Thyroid gland (tissue), 4 donors: ENCODE measurements at regions not wholly inside any gene's neighbourhood (a gene's known extent, or its start where the extent isn't known, plus 50 kb on each side); places are given as distances from the start of the nearest gene placed in this dataset.

Experiments
- DNase-seq, 2 donors: peaks; one replicate each; pipeline ENCODE4 v3.0.0-alpha.2; 2019
- H3K27ac ChIP-seq, 3 donors: fragments of 200-600 bp; sonication (generic); 1 replicate in 2 of 3; 2 replicates in 1 of 3; pipeline ENCODE4 v1.5.1; 2016 to 2019; ENCODE audit warnings: mild to moderate bottlenecking in 1 of 3, moderate library complexity in 1 of 3
- H3K27me3 ChIP-seq: fragments of 200-600 bp; sonication (generic); one replicate; pipeline ENCODE4 v1.5.1; 2019
- H3K36me3 ChIP-seq, 2 donors: fragments of 200-600 bp; sonication (generic); one replicate each; pipeline ENCODE4 v1.5.1; 2016 to 2019
- H3K4me1 ChIP-seq, 2 donors: fragments of 200-600 bp; sonication (generic); one replicate each; pipeline ENCODE4 v1.5.1; 2017 to 2019
- H3K4me3 ChIP-seq, 3 donors: fragments of 200-600 bp; sonication (generic); replicated peaks in 1 of 3; 1 replicate in 2 of 3; 2 replicates in 1 of 3; pipeline ENCODE4 v1.5.1; 2016; ENCODE audit warnings: mild to moderate bottlenecking in 1 of 3
- H3K9me3 ChIP-seq: fragments of 200-600 bp; sonication (generic); one replicate; pipeline ENCODE4 v1.5.1; 2017
- CTCF ChIP-seq, 6 experiments: fragments of 200-600 bp in 3 of 6; fragments of 450-650 bp in 3 of 6; sonication (generic) in 3 of 6; IDR thresholded peaks; one replicate each; pipeline ENCODE4 v1.5.1; 2016 to 2019; ENCODE audit warnings: antibody characterized with exemption in 6 of 6, mild to moderate bottlenecking in 2 of 6, inconsistent platforms in 1 of 6, moderate library complexity in 1 of 6
- POLR2A ChIP-seq, 2 donors: fragments of 450-650 bp; IDR thresholded peaks; one replicate each; pipeline ENCODE4 v1.6.1; 2017; ENCODE audit warnings: antibody characterized with exemption in 2 of 2, mild to moderate bottlenecking in 2 of 2, moderate library complexity in 1 of 2
- WGBS, 2 donors: methylation state at CpG; one replicate each; pipeline ENCODE4 v1.1.5; 2017; 5-methylcytosine and 5-hydroxymethylcytosine counted together
- intact Hi-C: fragments of 100-400 bp; cut with DNase I; formaldehyde crosslinking; loops from one replicate; pipeline ENCODE4 v1.15.1; 2023

- no peaks in the 10 kb centered on the region for H3K9me3 ChIP-seq
- no peak overlapping the region for H3K4me3 ChIP-seq
- H3K36me3 ChIP-seq, result no peaks in the 10 kb centered on the region
- 29 to 32% methylated on average over 3 of the region's 3 CpGs for WGBS, 2 donors
- intact Hi-C loops, result no loop called here
- no peak overlapping the region for H3K27ac ChIP-seq
- DNase-seq, result no peak
- no peaks in the 10 kb centered on the region for H3K4me1 ChIP-seq
- TF ChIP-seq CTCF (IDR thresholded peaks at IDR 0.05) (no peak), POLR2A (IDR thresholded peaks at IDR 0.05) (no peak)
- no peaks in the 10 kb centered on the region for H3K27me3 ChIP-seq
Observed at GRCh38 chr15:86014016-86014415, 65.7 kb upstream of the AGBL1 start.

- Histone ChIP-seq H3K27ac (no peak overlapping the region), H3K36me3 (no peaks in the 10 kb centered on the region), H3K4me1 (no peaks in the 10 kb centered on the region), H3K27me3 (no peaks in the 10 kb centered on the region), H3K4me3 (no peak overlapping the region), H3K9me3 (no peaks in the 10 kb centered on the region)
- WGBS, 2 donors, result 53 to 66% methylated on average over 3 of the region's 3 CpGs
- TF ChIP-seq CTCF (IDR thresholded peaks at IDR 0.05) (no peak), POLR2A (IDR thresholded peaks at IDR 0.05) (no peak)
- intact Hi-C loops, result no loop called here
- DNase-seq, result no peak
Observed at GRCh38 chr15:86016750-86017149, 62.9 kb upstream of the AGBL1 start.

DNA sequence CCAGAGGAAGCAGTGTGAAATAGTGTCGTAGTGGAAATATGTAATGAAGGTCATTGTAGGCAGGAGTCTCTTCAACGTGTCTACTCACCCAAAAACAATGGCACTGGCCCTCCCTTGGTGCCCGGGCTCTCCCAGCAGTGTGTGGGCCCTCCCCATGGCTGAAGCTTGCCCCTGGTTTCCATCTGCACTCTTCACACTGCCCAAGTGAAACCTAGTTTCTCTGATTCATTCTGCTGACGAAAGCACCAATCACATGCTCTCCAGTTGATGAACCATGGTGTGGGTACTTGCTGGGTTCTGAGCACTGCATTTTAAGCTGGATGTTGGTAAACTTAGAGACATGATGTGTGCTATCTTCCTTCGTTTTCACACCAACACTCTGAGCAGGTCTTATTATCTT lies 61.0 kb upstream of the AGBL1 start:
- no peaks in the 10 kb centered on the region for H3K36me3 ChIP-seq
- no peaks in the 10 kb centered on the region for H3K4me1 ChIP-seq
- TF ChIP-seq POLR2A (IDR thresholded peaks at IDR 0.05) (no peak), CTCF (IDR thresholded peaks at IDR 0.05) (no peak)
- no peaks in the 10 kb centered on the region for H3K9me3 ChIP-seq
- no peak overlapping the region for H3K4me3 ChIP-seq
- intact Hi-C loops, result no loop called here
- H3K27me3 ChIP-seq, result no peaks in the 10 kb centered on the region
- WGBS, 2 donors, result 76% methylated on average over 5 of the region's 5 CpGs
- H3K27ac ChIP-seq, result no peak overlapping the region
- no peak for DNase-seq

DNA sequence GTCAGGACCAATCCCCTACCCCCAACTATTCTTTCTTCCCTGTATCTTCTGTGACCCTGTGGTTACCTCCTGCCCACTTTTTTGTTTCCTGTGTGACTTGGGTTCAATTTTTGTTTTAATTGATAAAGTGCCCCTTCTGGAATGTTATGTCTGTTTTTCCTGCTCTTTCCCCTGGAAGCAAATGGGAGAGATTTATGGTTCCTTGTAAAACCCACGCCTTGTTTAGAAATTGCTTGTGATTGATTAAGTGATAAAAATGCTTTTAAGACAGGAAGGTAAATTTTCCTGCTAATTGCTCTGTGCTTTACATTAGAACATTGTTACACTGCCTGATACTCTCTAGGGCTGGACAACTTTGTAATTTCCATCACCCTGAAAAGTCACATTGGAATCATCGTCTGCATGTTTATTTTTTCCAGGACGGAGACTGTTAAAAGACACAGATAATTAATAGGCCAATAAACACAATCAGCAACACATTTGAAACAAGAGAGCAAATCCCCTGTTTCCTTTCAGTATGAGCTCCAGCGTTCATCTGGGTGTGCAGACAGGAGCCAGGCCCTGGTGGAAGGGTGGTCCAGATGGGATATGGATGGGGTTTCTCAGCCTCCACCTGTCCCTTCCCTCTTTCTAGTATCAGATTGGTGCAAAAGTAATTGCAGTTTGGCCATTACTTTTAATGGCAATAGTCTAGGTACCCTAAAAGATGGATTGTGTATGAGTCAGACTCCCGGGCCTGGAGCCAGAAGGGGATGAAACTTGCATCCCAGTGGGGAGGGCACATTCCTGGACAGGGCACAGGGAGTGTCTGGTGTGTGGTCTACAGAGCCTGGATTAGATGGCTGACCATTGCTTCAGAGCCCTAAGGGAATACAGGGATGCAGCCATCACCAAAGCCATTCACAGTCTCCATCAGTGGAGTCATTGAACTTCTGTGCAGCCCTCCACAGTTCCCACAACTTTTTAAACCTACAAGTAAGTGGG lies 58.1 kb upstream of the AGBL1 start:
- no peaks in the 10 kb centered on the region for H3K27me3 ChIP-seq
- no peaks in the 10 kb centered on the region for H3K9me3 ChIP-seq
- no peak for DNase-seq
- TF ChIP-seq CTCF (IDR thresholded peaks at IDR 0.05), result no peak
- no peak for TF ChIP-seq POLR2A (IDR thresholded peaks at IDR 0.05)
- intact Hi-C loops, result no loop called here
- no peaks in the 10 kb centered on the region for H3K4me1 ChIP-seq
- WGBS, 2 donors, result 57 to 61% methylated on average over 5 of the region's 5 CpGs
- no peak overlapping the region for H3K4me3 ChIP-seq
- no peaks in the 10 kb centered on the region for H3K36me3 ChIP-seq
- no peak overlapping the region for H3K27ac ChIP-seq

DNA sequence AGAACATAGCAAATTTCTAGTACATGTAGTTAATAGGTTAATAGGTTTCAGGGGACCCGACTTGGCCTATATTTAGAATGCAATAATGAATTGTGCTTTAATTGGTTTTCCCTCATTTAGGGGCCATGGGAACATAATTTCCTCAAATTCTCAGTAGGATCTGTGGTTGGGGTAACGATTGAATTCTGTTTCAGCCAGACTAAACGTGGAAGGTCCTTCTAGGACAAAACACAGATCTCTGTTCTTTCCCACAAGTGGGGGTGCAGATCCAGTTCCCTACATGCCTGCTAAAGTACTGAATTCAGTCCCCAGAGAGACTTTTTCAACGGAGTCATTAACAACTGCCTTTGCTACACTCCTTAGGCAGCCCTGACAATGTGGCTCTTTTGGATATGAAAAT lies 50.7 kb upstream of the AGBL1 start:
- no peak for DNase-seq
- TF ChIP-seq CTCF (IDR thresholded peaks at IDR 0.05) (no peak), POLR2A (IDR thresholded peaks at IDR 0.05) (no peak)
- no peaks in the 10 kb centered on the region for H3K9me3 ChIP-seq
- no peaks in the 10 kb centered on the region for H3K27me3 ChIP-seq
- no peak overlapping the region for H3K27ac ChIP-seq
- intact Hi-C loops, result no loop called here
- H3K36me3 ChIP-seq, result no peaks in the 10 kb centered on the region
- H3K4me3 ChIP-seq, result no peak overlapping the region
- H3K4me1 ChIP-seq, result no peaks in the 10 kb centered on the region
- 61 to 65% methylated on average over 4 of the region's 4 CpGs for WGBS, 2 donors
